HL-60 (cell line): ENCODE measurements at regions not wholly inside any gene's neighbourhood (a gene's known extent, or its start where the extent isn't known, plus 50 kb on each side); places are given as distances from the start of the nearest gene placed in this dataset.

Experiments
- DNase-seq, 2 experiments: peaks; one replicate each; pipeline ENCODE4 v3.0.0-alpha.2; 2010 to 2020; ENCODE audit warnings: low read depth in 1 of 2, low spot score in 1 of 2
- H3K27ac ChIP-seq: fragments of 250-450 bp; sonication (Bioruptor Pico); replicated peaks from 2 replicates; pipeline ENCODE4 v1.5.1; 2020; ENCODE audit warnings: mild to moderate bottlenecking, moderate library complexity
- H3K27me3 ChIP-seq: fragments of 250-450 bp; sonication (Bioruptor Pico); 2 replicates; pipeline ENCODE4 v1.5.1; 2021; ENCODE audit warnings: mild to moderate bottlenecking, moderate library complexity; ENCODE audit not compliant: insufficient read depth, poor library complexity, severe bottlenecking
- H3K4me3 ChIP-seq: replicated peaks from 2 replicates; pipeline ENCODE4 v1.5.1; 2011; ENCODE audit warnings: mild to moderate bottlenecking, control low read depth, low read length; ENCODE audit not compliant: insufficient read depth
- CTCF ChIP-seq: IDR thresholded peaks from one replicate; pipeline ENCODE4 v1.5.1; 2011; ENCODE audit warnings: low read length, control low read depth, inconsistent platforms; ENCODE audit not compliant: insufficient read depth
- GABPA ChIP-seq: IDR thresholded peaks from 2 replicates; pipeline ENCODE4 v1.6.1; 2012; ENCODE audit warnings: low read depth
- POLR2AphosphoS5 ChIP-seq: IDR thresholded peaks from 2 replicates; pipeline ENCODE4 v1.6.1; 2012; ENCODE audit warnings: low read depth
- REST ChIP-seq: IDR thresholded peaks from 2 replicates; pipeline ENCODE4 v1.6.1; 2012; ENCODE audit warnings: low read depth; ENCODE audit not compliant: insufficient replicate concordance
- SPI1 ChIP-seq: IDR thresholded peaks from 2 replicates; pipeline ENCODE4 v1.6.1; 2012; ENCODE audit warnings: low read depth, mild to moderate bottlenecking, borderline replicate concordance

GRCh38 chr10:84946904-84947303 is 618.5 kb downstream of the CCSER2 start:
- Histone ChIP-seq H3K4me3 (no peak overlapping the region), H3K27me3 (no peaks in the 10 kb centered on the region), H3K27ac (no peak overlapping the region)
- TF ChIP-seq REST (no peak), CTCF (no peak), POLR2AphosphoS5 (no peak), GABPA (no peak), SPI1 (no peak)
- DNase-seq: no peak

GRCh38 chr10:84948644-84949043 is 620.3 kb downstream of the CCSER2 start:
- TF ChIP-seq GABPA: no peak
- TF ChIP-seq REST: no peak
- no peak for TF ChIP-seq CTCF
- TF ChIP-seq SPI1: no peak
- TF ChIP-seq POLR2AphosphoS5: no peak

GRCh38 chr10:84951616-84952015 is 623.2 kb downstream of the CCSER2 start:
- no peak overlapping the region for H3K27ac ChIP-seq
- no peak overlapping the region for H3K4me3 ChIP-seq
- TF ChIP-seq REST: no peak
- TF ChIP-seq SPI1: no peak
- TF ChIP-seq GABPA: no peak
- TF ChIP-seq POLR2AphosphoS5: no peak
- TF ChIP-seq CTCF: no peak
- DNase-seq: no peak
- no peaks in the 10 kb centered on the region for H3K27me3 ChIP-seq

More at GRCh38 chr10:84948644-84949043, 620.3 kb downstream of the CCSER2 start:
- Histone ChIP-seq H3K27ac (no peak overlapping the region), H3K4me3 (no peak overlapping the region), H3K27me3 (no peaks in the 10 kb centered on the region)
- DNase-seq: no peak
